Upper lobe of left lung (tissue), 4 donors: ENCODE measurements at regions not wholly inside any gene's neighbourhood (a gene's known extent, or its start where the extent isn't known, plus 50 kb on each side); places are given as distances from the start of the nearest gene placed in this dataset.

Source experiments
- EP300 ChIP-seq, 4 donors: sonication (generic); formaldehyde crosslinking; IDR thresholded peaks; one replicate each; pipeline ENCODE4 v1.5.1; 2017; ENCODE audit warnings: antibody characterized with exemption in 4 of 4, control low read depth in 2 of 4
- POLR2A ChIP-seq, 4 donors: fragments of 450-650 bp; IDR thresholded peaks; one replicate each; pipeline ENCODE4 v1.5.1; 2016 to 2017; ENCODE audit warnings: antibody characterized with exemption in 4 of 4, mild to moderate bottlenecking in 2 of 4
- TF ChIP-seq, protein P1 (sequence below), 6 experiments: fragments of 450-650 bp in 4 of 6; fragments of 200-600 bp in 2 of 6; sonication (generic) in 2 of 6; IDR thresholded peaks; one replicate each; pipeline ENCODE4 v1.5.1; 2016 to 2019; ENCODE audit warnings: antibody characterized with exemption in 6 of 6

DNA sequence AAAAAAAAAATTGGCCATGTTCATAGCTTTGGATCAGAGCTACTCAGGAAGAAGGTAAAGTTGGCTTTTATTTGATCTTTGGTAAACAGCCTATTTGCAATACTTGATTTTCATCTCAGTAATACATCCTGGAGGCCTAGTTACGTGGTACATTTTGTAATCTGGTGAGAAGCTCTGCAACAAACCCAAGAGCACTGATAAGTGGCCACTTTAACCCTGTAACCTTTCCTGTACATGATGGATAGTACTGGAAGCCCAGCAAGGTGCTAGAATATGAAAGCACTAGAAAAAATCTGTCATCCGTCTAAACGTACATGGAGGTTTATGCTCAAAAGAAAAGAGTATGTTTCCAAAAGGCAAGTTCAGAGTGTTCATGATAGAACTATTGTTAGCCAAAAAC lies 88.3 kb upstream of the BMP2K start:
- TF ChIP-seq, protein P1, sequence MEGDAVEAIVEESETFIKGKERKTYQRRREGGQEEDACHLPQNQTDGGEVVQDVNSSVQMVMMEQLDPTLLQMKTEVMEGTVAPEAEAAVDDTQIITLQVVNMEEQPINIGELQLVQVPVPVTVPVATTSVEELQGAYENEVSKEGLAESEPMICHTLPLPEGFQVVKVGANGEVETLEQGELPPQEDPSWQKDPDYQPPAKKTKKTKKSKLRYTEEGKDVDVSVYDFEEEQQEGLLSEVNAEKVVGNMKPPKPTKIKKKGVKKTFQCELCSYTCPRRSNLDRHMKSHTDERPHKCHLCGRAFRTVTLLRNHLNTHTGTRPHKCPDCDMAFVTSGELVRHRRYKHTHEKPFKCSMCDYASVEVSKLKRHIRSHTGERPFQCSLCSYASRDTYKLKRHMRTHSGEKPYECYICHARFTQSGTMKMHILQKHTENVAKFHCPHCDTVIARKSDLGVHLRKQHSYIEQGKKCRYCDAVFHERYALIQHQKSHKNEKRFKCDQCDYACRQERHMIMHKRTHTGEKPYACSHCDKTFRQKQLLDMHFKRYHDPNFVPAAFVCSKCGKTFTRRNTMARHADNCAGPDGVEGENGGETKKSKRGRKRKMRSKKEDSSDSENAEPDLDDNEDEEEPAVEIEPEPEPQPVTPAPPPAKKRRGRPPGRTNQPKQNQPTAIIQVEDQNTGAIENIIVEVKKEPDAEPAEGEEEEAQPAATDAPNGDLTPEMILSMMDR (IDR thresholded peaks at IDR 0.05) = no peak
- TF ChIP-seq POLR2A (IDR thresholded peaks at IDR 0.05) = no peak
- no peak for TF ChIP-seq EP300 (IDR thresholded peaks at IDR 0.05)
